GM19239 (cell line): ENCODE measurements at regions not wholly inside any gene's neighbourhood (a gene's known extent, or its start where the extent isn't known, plus 50 kb on each side); places are given as distances from the start of the nearest gene placed in this dataset.
"Not testable (repeated sequence)": the region's sequence is repeated elsewhere in the genome, so short reads cannot be mapped to it uniquely, and the experiment has no call there.

Source experiments
- DNase-seq: peaks from one replicate; pipeline ENCODE4 v3.0.0; 2011; ENCODE audit warnings: low spot score; ENCODE audit not compliant: insufficient read length
- FAIRE-seq: peaks from 2 replicates; lab custom pipeline; 2011; peaks lifted over from hg19 to GRCh38; lab: Jason Lieb, UNC

DNA sequence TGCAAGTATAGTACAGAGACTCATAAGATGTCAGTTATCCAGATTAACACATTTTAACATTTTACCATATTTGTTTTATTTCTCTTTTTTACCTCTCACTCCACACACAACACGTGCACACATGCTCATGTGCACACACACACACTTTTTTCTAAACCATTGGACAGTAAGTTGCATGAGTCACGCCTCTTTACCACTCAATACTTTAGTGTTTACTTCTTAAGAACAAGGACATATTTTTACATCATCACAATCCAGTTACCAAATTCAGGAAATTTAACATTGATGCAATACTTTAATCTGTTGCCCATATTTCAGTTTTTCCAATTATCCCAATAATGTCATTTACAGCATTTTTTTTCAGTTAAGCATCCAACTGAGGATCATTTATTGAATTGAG is 109.0 kb downstream of the RIN2 start:
- FAIRE-seq (no peak), DNase-seq (no peak)

DNA sequence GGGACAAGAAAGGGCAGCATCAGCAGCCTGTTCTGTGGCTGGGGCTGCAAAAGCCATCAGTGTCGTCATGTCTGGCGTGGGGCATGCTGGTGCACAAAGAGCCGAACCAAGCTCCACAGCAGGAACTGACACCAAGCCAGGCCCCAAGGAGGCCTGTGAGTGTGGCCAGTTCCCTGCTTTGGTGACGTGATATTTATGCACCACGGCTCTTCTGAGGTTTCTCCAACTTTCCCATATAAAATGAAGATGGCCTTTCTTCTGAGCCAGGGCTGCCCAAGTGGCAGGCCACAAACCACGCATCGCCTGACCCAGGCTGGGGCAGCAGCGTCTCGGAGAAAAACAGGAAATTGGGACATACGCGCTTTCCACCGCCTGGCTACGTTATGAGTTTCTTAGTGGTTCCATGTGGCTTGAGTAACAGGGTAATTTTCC is 109.9 kb downstream of the RIN2 start:
- FAIRE-seq (no peak), DNase-seq (no peak)

DNA sequence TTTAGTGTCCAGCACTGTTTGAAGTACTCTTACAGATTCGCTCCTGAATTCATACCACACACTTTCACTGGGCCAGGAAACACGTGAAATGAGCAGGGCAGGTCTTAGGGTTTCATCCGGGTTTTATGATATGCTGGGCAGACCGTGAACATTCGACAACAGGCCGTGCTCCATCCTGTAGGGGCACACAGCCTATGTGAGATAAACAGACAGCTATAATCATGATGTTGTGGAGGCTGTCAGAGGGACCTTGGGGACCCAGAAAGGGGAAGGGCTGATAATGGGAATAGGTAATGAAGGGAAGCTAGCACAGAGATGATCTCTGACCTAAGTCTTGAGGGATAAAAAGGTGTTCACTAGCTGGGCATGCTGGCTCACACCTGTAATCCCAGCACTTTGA is 110.4 kb downstream of the RIN2 start:
- no peak for FAIRE-seq
- DNase-seq, result no peak

DNA sequence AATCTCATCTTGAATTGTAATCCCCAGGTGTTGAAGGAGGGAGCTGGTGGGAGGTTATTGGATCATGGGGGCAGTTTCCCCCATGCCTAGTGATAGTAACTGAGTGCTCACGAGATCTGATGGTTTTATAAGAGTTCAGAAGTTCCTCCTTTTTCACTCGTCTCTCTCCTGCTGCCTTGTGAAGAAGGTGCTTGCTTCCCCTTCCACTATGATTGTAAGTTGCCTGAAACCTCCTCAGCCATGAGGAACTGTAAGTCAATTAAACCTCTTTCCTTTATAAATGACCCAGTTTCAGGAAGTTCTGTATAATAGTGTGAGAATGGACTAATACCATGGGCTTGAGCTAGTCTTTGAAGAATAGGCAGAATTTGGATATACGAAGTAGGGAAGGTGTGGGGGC is 113.9 kb downstream of the RIN2 start:
- FAIRE-seq (no peak), DNase-seq (no peak)

DNA sequence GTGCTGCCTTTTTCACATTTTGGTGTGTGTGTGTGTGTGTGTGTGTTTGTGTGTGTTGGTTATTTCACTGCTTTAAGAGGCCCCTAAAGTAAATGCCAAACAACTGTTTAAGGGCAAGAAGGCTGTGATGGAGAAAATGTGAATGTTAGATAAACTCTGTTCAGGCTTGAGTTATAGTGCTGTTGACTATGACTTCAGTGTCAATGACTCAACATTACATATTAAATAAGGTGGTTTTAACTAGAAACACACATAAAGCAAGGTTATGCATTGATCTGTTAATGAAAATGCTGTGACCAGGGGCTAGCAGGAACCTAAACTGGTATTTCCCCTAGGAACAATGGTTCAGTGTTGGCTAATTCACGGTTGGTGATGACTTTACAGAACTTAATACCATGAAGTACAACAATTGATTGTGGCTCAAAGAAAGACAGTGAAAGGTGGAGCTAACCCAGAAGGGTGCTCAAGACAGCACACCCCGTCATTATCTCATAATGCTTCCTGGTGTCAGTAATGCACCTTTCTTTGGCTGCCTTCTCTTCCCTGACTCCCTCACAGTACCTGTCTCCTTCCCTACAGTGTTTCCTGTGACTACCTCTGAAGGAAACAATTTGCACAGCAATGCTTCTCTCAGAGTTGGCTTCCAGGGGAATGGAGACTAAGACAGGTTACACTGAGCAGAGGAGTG is 116.1 kb downstream of the RIN2 start:
- DNase-seq, result no peak
- no peak for FAIRE-seq

DNA sequence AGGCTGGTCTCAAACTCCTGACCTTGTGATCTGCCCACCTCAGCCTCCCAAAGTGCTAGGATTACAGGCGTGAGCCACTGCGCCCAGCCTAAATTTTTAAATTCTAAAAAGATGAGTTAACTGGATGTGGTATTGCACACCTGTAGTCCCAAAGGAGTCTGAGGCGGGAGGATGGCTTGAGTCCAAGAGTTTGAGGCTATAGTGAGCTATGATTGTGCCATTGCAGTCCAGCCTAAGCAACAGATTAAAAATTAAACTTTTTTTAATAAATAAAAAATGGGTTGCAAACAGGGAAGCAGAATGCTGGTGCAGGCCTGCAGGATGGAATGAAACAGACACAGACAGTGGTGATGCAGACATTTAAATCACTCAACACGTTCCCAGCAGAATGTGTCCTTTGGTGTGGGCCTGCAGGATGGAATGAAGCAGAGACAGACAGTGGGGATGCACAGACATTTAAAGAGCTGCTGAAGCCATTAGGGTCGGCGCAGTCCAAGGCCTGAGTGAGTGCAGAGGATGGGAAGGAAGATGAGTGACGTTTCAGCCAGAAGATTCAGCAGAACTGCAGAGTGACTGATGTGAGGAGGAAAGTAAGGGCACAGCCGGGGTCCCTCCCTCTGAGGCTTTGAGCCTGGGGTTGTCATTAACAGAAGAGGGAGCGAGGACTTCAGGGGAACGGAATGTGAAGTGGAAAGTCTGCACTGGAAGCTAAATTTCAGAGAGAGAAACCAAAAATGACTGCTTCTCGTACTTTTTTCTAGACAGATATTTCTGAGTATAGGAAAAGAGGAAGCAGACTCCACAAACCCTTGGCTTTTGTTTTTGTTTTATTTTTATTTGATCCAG is 117.5 kb downstream of the RIN2 start:
- no peak for DNase-seq
- FAIRE-seq, result no peak

DNA sequence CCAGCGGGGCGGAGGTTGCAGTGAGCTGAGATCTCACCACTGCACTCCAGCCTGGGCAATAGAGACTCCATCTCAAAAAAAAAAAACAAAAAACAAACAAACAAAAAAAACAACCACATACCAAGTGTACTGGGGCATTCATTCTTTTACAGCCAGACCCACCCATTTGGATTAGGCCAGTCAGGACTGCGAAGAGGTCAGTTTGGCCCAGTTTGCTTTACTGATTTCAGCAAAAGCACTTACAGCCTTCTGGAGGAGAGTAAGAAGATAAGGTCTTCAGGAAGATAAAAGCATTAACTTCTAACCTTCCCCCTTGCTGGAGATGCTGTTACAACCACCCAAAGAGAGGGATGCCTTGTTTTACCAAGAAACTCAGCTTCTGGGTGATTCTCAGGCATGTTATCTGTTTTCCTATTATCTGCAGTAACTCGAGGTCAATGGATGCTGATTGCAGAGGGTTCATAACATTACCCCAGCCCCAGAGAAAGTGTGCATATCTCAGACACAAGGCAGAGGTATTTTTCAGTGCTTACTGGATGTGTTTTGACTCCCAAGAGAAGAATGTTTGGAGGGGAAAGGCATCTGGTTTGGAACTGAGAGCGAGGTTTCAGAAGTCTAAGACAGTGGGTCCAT is 118.9 kb downstream of the RIN2 start:
- no peak for FAIRE-seq

DNA sequence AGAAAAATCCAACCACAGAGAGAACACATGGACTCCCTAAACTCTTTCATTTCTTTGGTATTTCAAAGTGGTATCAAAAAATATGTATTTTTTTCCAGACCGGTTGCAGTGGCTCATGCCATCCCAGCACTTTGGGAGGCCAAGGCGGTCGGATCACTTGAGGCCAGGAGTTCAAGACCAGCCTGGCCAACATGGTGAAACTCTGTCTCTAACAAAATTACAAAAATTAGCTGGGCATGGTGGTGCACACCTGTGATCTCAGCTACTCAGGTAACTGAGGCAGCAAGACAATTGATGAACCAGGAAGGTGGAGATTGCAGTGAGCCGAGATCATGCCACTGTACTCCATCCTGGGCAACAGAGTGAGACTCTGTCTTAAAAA is 121.8 kb downstream of the RIN2 start:
- not testable (repeated sequence) for DNase-seq, FAIRE-seq

More for the DNA sequence above, 118.9 kb downstream of the RIN2 start:
- DNase-seq, result no peak

DNA sequence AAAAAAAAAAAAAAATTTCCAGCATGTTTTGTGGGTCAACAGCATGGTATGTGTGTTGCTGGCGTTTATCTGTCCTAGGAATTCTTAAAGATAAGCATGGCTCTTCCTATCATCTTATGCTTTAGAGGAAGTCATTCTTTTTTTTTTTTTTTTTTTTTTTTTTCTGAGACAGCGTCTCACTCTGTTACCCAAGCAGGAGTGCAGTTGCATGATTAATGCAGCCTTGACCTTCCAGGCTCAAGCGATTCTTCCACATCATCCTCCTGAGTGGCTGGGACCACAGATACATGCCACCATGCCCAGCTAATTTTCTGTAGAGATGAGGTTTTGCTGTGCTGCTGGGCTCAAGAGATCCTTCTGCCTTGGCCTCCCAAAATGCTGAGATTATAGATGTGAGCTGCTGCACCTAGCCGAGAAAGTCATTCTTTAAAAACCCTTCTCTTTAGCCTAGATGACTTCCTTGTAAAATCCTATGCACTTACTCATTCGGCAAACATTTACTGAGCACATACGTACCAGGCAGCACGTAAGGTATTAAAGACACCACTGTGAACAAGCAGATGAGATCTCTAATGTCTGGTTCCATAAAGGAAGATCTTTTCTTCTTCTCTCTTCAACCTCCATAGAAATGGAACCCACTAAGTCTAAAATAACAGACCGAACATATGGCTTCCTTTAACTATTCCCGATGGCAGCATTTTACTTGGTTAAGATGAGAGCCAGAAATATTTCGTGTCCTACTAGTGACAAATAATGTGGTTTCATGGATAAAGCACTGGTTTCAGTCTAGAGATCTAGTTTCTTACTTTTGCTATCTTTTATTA is 122.4 kb downstream of the RIN2 start:
- no peak for DNase-seq
- no peak for FAIRE-seq

DNA sequence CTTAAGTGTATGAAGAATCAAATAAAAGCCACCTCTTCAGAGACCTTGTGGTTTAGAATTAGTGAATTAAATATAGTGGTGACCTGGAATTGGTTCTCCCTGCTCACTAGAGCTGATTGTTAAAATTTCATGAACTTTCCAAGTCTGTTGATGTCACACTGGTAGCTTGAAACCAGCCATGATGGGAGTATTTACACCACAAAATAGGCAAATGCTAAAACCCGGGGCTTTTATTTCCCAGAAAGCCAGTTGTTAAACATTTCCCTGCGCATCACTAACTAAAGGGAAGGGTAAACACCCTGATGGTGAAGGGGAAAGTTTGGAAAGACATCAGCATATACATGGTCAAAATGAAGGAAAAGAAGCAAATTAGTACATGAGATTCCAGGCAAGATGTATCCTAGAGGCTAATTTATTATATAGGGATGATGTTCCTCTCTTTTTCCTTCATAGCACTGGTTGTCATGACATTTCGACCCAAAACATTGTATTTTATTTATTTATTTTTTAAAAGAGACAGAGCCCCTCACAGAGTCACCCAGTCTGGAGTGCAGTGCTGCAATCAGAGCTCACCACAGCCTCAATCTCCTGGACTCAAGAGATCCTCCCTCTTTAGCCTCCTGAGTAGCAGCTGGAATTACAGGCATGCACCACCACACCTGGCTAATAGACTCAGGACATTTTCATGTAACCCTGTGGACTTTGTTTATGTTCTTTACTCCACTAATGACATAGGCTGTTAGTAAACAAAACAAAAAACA is 123.2 kb downstream of the RIN2 start:
- DNase-seq (no peak), FAIRE-seq (no peak)

DNA sequence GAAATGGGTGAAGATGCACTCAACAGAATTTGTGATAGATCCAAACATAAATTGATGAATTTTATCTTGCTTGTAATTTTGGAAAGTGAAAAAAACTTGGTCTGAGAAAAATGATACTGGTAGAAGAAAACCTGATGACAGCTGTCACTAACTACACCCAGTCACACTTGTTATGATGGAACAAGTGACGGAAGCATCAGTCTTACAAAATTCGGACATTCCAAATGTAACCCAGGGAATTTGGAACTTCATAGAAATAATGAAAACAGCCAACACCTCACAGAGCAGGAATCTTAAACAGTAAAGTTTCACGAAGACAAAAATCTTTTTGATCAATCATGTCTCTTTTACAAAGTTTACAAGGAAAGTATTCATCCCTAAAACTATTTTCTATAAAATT is 123.9 kb downstream of the RIN2 start:
- no peak for FAIRE-seq

DNA sequence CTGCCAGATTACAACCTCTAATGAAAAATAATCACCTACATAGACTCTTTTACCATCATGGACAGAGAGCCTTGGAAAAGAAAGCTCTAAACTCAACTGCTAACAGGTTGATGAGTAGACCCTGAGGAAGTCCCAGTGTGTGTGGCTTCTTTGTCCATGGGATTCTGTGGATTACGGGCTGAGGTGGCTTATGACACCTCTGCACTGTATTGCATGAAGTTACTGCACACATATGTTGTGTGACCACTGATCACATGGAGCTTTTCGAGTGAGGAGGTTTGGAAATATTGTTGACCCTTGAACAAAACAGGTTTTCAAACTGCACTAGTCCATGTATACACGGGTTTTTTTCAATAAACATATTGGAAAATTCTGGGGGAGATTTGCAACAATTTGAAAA is 124.4 kb downstream of the RIN2 start:
- FAIRE-seq (no peak), DNase-seq (no peak)

More for the DNA sequence above, 123.9 kb downstream of the RIN2 start:
- no peak for DNase-seq

DNA sequence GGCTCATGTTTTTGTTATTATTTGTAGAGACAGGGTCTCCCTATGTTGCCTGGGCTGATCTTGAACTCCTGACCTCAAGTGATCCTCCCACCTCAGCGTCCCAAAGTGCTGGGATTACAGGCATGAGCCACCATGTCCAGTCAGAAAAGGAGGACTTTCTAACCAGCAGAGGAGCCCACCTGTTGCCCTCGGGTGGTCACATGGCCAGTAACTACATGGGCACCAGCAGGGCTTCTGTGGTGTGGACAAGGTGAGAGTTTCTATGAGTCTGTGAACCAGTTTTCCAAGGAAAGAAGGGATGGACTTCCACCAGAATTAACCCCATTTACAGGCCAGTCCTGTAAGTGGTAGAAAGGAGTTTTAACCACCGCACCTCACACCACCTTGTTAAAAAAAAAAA is 125.4 kb downstream of the RIN2 start:
- FAIRE-seq, result no peak
- DNase-seq, result no peak

DNA sequence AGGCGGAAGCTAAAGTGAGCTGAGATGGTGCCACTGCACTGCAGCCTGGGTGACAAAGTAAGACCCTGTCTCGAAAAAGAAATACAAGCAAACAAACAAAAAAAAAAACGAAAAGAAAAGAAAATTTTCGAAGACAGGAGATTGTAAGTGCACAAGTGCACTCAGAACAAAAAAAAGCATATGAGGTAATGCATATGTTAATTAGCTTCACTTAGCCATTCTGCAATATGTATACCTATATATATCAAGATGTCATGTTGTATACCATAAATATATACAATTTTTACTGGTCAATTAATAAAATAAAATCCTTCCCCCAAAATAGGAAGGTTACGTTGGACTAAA is 127.5 kb downstream of the RIN2 start:
- FAIRE-seq, result no peak
- no peak for DNase-seq

DNA sequence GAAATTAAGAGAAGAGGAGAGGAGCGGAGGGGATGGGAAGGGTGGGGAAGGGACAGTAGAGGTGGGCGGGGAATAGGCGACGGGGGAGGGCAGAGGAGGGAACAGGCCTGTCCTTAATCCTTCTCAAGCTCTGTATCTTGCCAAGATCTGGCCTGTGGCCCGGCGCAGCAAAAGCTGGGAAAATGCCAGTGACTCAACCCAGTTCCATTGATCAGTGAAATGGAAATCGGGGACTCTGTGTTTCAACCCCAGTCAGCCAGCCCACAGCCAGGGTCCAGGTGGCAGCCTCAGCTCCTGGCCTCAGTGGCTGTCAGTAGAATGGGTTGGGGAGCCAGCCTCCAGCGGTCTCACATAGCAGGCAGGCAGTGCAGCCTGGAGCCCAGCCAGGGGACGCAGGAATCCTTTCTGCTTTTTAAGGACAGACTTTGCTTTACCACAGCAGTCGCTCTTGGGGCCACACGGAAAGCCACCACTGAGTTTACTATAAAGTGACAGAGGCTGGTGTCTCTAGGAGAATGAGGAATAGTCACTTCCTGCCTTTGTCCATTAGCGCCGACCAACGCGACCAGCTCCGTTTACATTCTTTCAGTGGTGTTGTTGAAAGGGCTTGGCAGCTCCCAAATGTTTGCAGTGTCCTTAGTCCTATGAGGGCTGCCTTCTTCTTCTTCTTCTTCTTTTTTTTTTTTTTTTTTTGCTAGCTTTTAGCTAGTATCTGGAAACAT is 128.0 kb downstream of the RIN2 start:
- FAIRE-seq (no peak), DNase-seq (no peak)

DNA sequence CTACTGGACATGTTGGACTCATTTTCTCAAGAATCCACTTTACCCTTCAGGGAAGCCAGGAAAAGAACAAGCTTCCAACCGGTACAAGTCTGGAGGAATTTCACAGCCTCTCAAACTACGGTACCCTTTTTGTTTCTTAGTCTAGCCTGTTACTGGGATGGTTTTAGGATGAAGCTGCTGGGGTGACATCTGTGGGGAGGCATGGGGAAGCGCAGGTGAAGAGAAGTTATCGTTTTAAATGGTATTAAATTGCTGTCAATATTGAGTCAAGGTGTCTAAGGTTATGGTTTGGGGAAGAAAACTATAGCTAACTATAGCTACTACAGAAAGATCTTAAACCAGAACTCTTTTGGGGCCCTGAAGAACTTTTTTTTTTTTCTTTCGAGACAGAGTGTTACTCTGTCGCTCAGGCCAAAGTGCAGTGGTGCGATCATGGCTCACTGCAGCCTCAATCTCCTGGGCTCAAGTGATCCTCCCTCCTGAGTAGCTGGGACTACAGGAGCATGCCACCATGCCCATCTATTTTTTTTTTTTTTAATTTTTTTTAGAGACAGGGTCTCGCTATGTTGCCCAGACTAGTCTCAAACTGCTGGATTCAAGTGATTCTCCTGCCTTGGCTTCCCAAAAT is 128.7 kb downstream of the RIN2 start:
- FAIRE-seq, result no peak

DNA sequence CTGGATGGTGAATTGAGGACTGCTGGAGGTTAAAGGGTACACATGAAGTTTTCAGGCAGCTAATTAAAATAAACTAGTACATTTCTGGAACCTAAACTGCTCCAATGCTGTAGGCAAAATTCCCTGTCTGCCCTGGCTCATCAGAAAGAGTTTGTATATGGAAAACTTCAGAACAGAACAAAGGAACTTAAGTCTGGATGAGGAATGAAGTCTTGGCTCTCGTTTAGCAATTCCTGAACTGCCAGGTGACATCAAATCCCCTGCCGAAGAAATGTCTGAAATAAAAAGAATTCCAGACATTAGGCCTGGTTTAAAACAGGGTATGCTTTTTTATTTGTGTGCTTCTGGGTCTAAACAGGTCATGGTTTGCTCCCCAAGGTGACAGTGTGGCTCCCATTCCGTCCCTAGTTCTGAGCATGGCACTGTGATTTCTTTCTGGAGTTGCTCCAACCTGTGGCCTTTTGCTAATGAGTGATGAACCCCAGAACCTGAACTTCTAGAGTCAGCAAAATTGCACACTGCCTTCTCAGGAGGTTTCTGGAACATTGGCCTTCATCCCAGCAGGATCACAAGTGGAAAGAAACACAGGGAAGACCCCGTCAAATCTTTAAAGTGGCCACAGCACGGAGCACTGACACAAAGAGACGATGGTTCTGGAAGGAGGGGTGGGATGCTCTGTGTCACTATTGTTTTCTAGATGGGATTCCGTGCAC is 129.4 kb upstream of the NAA20 start:
- DNase-seq, result no peak
- no peak for FAIRE-seq

More for the DNA sequence above, 128.7 kb downstream of the RIN2 start:
- no peak for DNase-seq

DNA sequence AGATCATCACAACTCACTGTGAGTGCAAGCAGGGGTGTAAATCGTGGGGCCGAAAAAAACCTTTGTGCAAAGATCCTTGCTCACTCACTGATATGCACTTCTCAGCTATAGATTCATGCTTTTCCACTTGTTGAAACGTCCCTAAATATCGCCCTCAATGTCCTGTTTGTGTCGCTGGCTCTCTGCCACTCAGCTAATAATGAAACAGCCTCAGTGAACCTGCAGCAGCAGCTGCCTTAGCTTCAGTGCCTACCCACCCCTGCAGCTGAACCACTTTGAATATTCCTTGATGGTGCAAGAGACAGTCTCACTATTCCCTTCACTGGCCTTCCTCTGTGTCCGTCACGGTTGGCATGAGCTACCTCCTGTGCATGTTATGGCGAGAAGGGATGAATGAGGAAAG is 128.9 kb upstream of the NAA20 start:
- no peak for DNase-seq
- FAIRE-seq, result no peak
